Breast epithelium (tissue), 3 donors: ENCODE measurements at regions not wholly inside any gene's neighbourhood (a gene's known extent, or its start where the extent isn't known, plus 50 kb on each side); places are given as distances from the start of the nearest gene placed in this dataset.

Experiments used
- POLR2A ChIP-seq: fragments of 450-650 bp; IDR thresholded peaks from one replicate; pipeline ENCODE4 v1.6.1; 2016; ENCODE audit warnings: antibody characterized with exemption, mild to moderate bottlenecking, moderate library complexity
- POLR2AphosphoS5 ChIP-seq, 3 donors: sonication (generic); formaldehyde crosslinking; IDR thresholded peaks; one replicate each; pipeline ENCODE4 v1.6.1; 2017; ENCODE audit warnings: antibody characterized with exemption in 3 of 3
- TF ChIP-seq, protein P1 (sequence below), 3 donors: fragments of 450-650 bp; IDR thresholded peaks; one replicate each; pipeline ENCODE4 v1.5.1; 2016 to 2017; ENCODE audit warnings: antibody characterized with exemption in 3 of 3, mild to moderate bottlenecking in 3 of 3, moderate library complexity in 3 of 3

DNA sequence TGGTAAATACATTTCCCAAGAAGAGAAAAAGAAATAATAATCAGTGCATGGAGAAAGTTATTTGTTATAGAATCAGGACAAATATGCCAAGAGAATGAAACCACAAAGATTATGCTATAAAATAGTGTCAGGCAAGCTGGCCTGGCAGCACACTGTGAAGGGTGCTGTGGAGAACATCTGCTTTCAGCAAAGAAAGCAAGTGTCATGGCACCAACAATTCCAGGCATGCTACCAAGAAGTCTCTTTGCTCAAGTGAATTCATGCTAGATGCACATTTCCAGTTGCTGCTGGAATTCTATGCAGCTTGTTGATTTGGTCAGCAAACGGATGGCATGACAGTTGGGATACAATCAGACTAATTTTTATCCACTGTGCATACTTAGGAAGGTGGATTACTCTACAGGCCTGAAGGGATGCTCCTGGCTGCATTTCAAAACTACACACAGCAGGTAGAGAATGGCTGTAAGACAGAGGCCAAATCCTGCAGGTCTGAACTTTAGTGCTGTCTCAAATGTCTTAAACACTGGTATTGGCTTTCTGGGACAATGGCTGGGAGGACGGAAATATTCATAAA lies 154.6 kb upstream of the FAT1 start:
- TF ChIP-seq, protein P1, sequence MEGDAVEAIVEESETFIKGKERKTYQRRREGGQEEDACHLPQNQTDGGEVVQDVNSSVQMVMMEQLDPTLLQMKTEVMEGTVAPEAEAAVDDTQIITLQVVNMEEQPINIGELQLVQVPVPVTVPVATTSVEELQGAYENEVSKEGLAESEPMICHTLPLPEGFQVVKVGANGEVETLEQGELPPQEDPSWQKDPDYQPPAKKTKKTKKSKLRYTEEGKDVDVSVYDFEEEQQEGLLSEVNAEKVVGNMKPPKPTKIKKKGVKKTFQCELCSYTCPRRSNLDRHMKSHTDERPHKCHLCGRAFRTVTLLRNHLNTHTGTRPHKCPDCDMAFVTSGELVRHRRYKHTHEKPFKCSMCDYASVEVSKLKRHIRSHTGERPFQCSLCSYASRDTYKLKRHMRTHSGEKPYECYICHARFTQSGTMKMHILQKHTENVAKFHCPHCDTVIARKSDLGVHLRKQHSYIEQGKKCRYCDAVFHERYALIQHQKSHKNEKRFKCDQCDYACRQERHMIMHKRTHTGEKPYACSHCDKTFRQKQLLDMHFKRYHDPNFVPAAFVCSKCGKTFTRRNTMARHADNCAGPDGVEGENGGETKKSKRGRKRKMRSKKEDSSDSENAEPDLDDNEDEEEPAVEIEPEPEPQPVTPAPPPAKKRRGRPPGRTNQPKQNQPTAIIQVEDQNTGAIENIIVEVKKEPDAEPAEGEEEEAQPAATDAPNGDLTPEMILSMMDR (IDR thresholded peaks at IDR 0.05) = no peak
- TF ChIP-seq POLR2A (no peak), POLR2AphosphoS5 (IDR thresholded peaks at IDR 0.05) (no peak)
